Neural crest cell (in vitro differentiated cells): ENCODE measurements at regions not wholly inside any gene's neighbourhood (a gene's known extent, or its start where the extent isn't known, plus 50 kb on each side); places are given as distances from the start of the nearest gene placed in this dataset.

Experiments
- DNase-seq: peaks from one replicate; pipeline ENCODE4 v3.0.0; 2021; ENCODE audit warnings: low read depth, mixed read lengths, low spot score
- H3K27ac Mint-ChIP-seq: one replicate; pipeline ENCODE4 v1.8.0; 2021; ENCODE audit warnings: mild to moderate bottlenecking, mixed read lengths; ENCODE audit not compliant: unreplicated experiment
- H3K27me3 Mint-ChIP-seq: 2 replicates; pipeline ENCODE4 v1.8.0; 2021; ENCODE audit warnings: low read depth, mild to moderate bottlenecking, mixed read lengths
- H3K36me3 Mint-ChIP-seq: 2 replicates; pipeline ENCODE4 v1.8.0; 2021; ENCODE audit warnings: low read depth, mild to moderate bottlenecking, mixed read lengths
- H3K4me1 Mint-ChIP-seq: 2 replicates; pipeline ENCODE4 v1.8.0; 2021; ENCODE audit warnings: mixed read lengths
- H3K4me3 Mint-ChIP-seq: one replicate; pipeline ENCODE4 v1.8.0; 2021; ENCODE audit warnings: mild to moderate bottlenecking, mixed read lengths
- H3K9me3 Mint-ChIP-seq: 2 replicates; pipeline ENCODE4 v1.8.0; 2021; ENCODE audit warnings: mixed read lengths
- TF ChIP-seq, protein P1 (sequence below): fragments of 200-600 bp; sonication (generic); conservative IDR thresholded peaks from 2 replicates; pipeline ENCODE4 v1.5.0; 2021; ENCODE audit warnings: antibody characterized with exemption, mild to moderate bottlenecking

DNA sequence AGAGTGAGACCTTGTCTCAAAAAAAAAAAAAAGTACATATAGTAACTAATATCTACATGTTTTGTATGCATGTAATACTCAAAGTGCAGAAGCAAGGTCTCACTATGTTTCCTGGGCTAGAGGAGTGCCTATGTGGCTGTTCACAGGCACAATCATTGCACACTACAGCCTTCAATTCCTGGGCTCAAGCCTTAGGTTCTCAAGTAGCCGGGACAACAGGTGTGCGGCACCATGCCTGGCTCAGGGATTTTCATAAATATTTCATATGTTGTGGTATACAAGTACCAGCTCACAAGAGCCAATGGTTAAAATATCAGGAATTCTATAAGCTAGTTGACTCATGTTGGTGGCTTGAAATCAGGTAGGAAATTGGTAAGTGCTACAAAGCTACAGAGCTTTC is 94.8 kb downstream of the LARP7 start:
- no peaks in the 10 kb centered on the region for H3K36me3 Mint-ChIP-seq
- H3K9me3 Mint-ChIP-seq, result no peaks in the 10 kb centered on the region
- no peak overlapping the region for H3K4me3 Mint-ChIP-seq
- H3K27me3 Mint-ChIP-seq, result no peaks in the 10 kb centered on the region
- no peaks in the 10 kb centered on the region for H3K4me1 Mint-ChIP-seq
- DNase-seq, result no peak
- no peak overlapping the region for H3K27ac Mint-ChIP-seq
- TF ChIP-seq, protein P1, sequence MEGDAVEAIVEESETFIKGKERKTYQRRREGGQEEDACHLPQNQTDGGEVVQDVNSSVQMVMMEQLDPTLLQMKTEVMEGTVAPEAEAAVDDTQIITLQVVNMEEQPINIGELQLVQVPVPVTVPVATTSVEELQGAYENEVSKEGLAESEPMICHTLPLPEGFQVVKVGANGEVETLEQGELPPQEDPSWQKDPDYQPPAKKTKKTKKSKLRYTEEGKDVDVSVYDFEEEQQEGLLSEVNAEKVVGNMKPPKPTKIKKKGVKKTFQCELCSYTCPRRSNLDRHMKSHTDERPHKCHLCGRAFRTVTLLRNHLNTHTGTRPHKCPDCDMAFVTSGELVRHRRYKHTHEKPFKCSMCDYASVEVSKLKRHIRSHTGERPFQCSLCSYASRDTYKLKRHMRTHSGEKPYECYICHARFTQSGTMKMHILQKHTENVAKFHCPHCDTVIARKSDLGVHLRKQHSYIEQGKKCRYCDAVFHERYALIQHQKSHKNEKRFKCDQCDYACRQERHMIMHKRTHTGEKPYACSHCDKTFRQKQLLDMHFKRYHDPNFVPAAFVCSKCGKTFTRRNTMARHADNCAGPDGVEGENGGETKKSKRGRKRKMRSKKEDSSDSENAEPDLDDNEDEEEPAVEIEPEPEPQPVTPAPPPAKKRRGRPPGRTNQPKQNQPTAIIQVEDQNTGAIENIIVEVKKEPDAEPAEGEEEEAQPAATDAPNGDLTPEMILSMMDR, result no peak

DNA sequence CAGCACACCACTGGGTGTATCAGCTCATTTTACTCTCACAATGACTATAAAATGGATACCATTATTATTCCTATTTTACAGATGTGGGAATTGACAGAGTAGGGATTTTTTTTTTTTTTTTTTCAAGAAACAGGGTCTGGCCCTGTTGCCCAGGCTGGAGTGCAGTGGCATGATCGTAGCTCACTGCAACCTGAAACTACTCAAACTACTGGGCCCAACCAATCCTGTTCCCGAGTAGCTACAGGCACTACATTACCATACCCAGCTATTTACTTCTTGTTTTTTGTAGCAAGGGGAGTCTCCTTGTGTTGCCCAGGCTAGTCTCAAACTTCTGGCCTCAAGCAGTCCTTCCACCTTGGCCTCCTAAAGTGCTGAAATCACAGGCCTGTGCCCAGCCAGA is 95.2 kb downstream of the LARP7 start:
- H3K4me3 Mint-ChIP-seq, result no peak overlapping the region
- DNase-seq, result no peak
- no peaks in the 10 kb centered on the region for H3K4me1 Mint-ChIP-seq
- H3K9me3 Mint-ChIP-seq, result no peaks in the 10 kb centered on the region
- no peaks in the 10 kb centered on the region for H3K36me3 Mint-ChIP-seq
- TF ChIP-seq, protein P1, result no peak
- H3K27ac Mint-ChIP-seq, result no peak overlapping the region
- H3K27me3 Mint-ChIP-seq, result no peaks in the 10 kb centered on the region

DNA sequence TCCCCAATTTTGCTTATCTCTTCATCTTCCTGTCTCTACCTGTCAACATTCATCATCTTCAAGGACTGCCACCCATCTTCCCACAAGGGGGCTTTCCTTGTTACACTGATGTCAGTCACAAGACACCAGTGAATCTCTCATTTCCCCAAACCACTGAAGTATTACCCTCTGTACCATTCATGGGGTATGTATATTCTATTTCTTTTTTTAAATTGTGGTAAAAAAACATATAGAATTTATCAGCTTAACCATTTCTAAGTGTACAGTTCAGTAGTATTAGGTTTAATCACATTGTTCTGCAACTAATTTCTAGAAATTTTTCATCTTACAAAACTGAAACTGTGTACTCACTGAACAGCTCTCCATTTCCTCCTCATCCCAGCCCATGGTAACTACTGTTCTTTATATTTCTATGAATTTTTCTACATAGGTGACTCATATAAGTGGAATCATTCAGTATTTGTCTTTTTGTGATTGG is 98.6 kb downstream of the LARP7 start:
- Mint-ChIP-seq H3K27me3 (no peaks in the 10 kb centered on the region), H3K9me3 (no peaks in the 10 kb centered on the region), H3K36me3 (no peaks in the 10 kb centered on the region), H3K27ac (no peak overlapping the region), H3K4me1 (peaks cover 4% of the 10 kb centered on the region), H3K4me3 (no peak overlapping the region)
- DNase-seq, result no peak
- TF ChIP-seq, protein P1, result no peak

DNA sequence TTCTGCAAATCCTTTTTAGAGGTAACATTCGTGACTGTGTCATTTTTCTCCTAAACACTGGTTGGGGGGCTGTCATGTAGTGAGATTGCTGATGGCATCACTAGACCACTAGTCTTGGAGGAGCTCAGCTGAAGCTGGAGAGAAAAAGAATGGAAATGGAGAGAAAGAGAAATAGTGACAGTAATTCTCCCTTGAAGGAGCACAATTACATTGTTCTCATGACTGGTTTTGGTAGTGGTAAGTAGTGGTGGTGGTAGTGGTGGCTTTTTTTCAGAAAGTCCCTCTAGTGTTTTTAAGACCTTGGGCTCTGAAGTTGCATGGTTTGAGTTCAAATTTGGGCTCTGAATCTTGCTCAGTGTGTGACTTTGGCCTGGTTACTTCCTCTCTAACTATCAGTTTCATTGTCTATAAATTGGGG is 99.8 kb downstream of the LARP7 start:
- Mint-ChIP-seq H3K4me1 (peaks cover 4% of the 10 kb centered on the region), H3K4me3 (no peak overlapping the region), H3K27ac (no peak overlapping the region), H3K36me3 (no peaks in the 10 kb centered on the region), H3K9me3 (no peaks in the 10 kb centered on the region), H3K27me3 (no peaks in the 10 kb centered on the region)
- TF ChIP-seq, protein P1, result no peak
- DNase-seq, result no peak

DNA sequence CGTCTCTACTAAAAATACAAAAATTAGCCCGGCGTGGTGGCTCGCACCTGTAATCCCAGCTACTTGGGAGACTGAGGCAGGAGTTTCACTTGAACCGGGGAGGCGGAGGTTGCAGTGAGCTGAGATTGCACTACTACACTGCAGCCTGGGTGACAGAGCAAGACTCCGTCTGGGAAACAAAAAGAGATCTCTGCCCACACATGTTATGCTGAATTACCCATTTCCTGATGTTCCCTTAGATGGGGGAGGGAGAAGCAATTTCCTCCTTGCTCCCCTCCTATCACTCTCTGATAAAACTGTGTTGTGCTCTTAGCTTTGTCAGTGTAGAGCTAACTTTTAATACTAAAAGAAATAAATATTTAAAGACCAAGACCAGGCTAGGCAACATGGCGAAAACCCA is 102.5 kb downstream of the LARP7 start:
- Mint-ChIP-seq H3K9me3 (no peaks in the 10 kb centered on the region), H3K27me3 (no peaks in the 10 kb centered on the region), H3K4me1 (peaks cover 4% of the 10 kb centered on the region), H3K4me3 (no peak overlapping the region), H3K36me3 (no peaks in the 10 kb centered on the region), H3K27ac (no peak overlapping the region)
- TF ChIP-seq, protein P1, result no peak
- no peak for DNase-seq

DNA sequence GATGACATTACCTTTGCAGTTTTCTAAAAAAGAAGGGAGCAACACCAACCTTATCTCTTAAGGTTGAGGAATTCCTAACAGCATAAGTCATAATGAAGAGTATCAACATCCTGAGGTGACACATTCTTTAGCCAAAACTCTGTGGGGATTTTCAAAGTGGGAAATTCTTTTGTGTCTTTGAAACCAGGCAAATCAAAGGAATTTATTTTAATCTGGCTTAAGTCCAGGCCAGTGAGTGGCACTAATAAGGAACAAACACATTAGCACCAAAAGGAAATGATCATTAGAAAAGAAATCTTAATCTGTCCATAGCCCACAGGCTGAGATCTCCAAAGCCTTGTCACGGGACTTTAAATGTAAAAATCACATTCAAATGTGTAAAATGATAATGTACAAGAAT is 110.1 kb downstream of the LARP7 start:
- Mint-ChIP-seq H3K4me3 (no peak overlapping the region), H3K27me3 (no peaks in the 10 kb centered on the region)

More for the DNA sequence above, 110.1 kb downstream of the LARP7 start:
- Mint-ChIP-seq H3K36me3 (no peaks in the 10 kb centered on the region), H3K27ac (no peak overlapping the region), H3K4me1 (no peaks in the 10 kb centered on the region), H3K9me3 (no peaks in the 10 kb centered on the region)
- no peak for DNase-seq
- TF ChIP-seq, protein P1, result no peak
